Type B pancreatic cell (in vitro differentiated cells): ENCODE measurements at regions not wholly inside any gene's neighbourhood (a gene's known extent, or its start where the extent isn't known, plus 50 kb on each side); places are given as distances from the start of the nearest gene placed in this dataset.

Experiments used
- DNase-seq: peaks from one replicate; pipeline ENCODE4 v3.0.0; 2021; ENCODE audit warnings: mixed read lengths; ENCODE audit not compliant: unreplicated experiment; ENCODE audit errors: extremely low spot score
- H3K27ac Mint-ChIP-seq: 2 replicates; pipeline ENCODE4 v1.8.0; 2021; ENCODE audit warnings: mild to moderate bottlenecking, mixed read lengths
- H3K27me3 Mint-ChIP-seq: 2 replicates; pipeline ENCODE4 v1.8.0; 2021; ENCODE audit warnings: mixed read lengths
- H3K36me3 Mint-ChIP-seq: 2 replicates; pipeline ENCODE4 v1.8.0; 2021; ENCODE audit warnings: mixed read lengths
- H3K4me1 Mint-ChIP-seq: one replicate; pipeline ENCODE4 v1.8.0; 2021; ENCODE audit warnings: mixed read lengths; ENCODE audit not compliant: unreplicated experiment
- H3K4me3 Mint-ChIP-seq: 2 replicates; pipeline ENCODE4 v1.8.0; 2021; ENCODE audit warnings: mild to moderate bottlenecking, mixed read lengths
- H3K9me3 Mint-ChIP-seq: 2 replicates; pipeline ENCODE4 v1.8.0; 2021; ENCODE audit warnings: mixed read lengths
- CTCF ChIP-seq: fragments of 200-600 bp; sonication (generic); conservative IDR thresholded peaks from 2 replicates; pipeline ENCODE4 v1.5.0; 2021; ENCODE audit warnings: antibody characterized with exemption, mild to moderate bottlenecking

- no peak overlapping the region for H3K27ac Mint-ChIP-seq
- TF ChIP-seq CTCF = no peak
- no peaks in the 10 kb centered on the region for H3K9me3 Mint-ChIP-seq
- peaks cover 3% of the 10 kb centered on the region for H3K4me1 Mint-ChIP-seq
- no peak for DNase-seq
- no peaks in the 10 kb centered on the region for H3K36me3 Mint-ChIP-seq
- H3K4me3 Mint-ChIP-seq = no peak overlapping the region
- no peaks in the 10 kb centered on the region for H3K27me3 Mint-ChIP-seq
These were observed 217.3 kb downstream of the MID1IP1 start for GRCh38 chrX:39018541-39018940.

GRCh38 chrX:39019056-39019455 lies 217.8 kb downstream of the MID1IP1 start:
- Mint-ChIP-seq H3K9me3 (no peaks in the 10 kb centered on the region), H3K4me1 (peaks cover 3% of the 10 kb centered on the region), H3K36me3 (no peaks in the 10 kb centered on the region), H3K4me3 (no peak overlapping the region), H3K27me3 (no peaks in the 10 kb centered on the region), H3K27ac (no peak overlapping the region)
- no peak for TF ChIP-seq CTCF
- no peak for DNase-seq

- DNase-seq = no peak
- H3K27ac Mint-ChIP-seq = no peak overlapping the region
- H3K4me1 Mint-ChIP-seq = peaks cover 3% of the 10 kb centered on the region
- H3K27me3 Mint-ChIP-seq = no peaks in the 10 kb centered on the region
- no peak overlapping the region for H3K4me3 Mint-ChIP-seq
- H3K9me3 Mint-ChIP-seq = no peaks in the 10 kb centered on the region
- H3K36me3 Mint-ChIP-seq = no peaks in the 10 kb centered on the region
- no peak for TF ChIP-seq CTCF
These were observed 218.9 kb downstream of the MID1IP1 start for GRCh38 chrX:39020051-39020669.

GRCh38 chrX:39022106-39022505 lies 220.8 kb downstream of the MID1IP1 start:
- H3K9me3 Mint-ChIP-seq = no peaks in the 10 kb centered on the region
- DNase-seq = no peak
- H3K36me3 Mint-ChIP-seq = no peaks in the 10 kb centered on the region
- no peaks in the 10 kb centered on the region for H3K27me3 Mint-ChIP-seq
- no peak for TF ChIP-seq CTCF
- H3K4me1 Mint-ChIP-seq = peaks cover 3% of the 10 kb centered on the region
- H3K27ac Mint-ChIP-seq = no peak overlapping the region
- no peak overlapping the region for H3K4me3 Mint-ChIP-seq

- Mint-ChIP-seq H3K27me3 (no peaks in the 10 kb centered on the region), H3K4me3 (no peak overlapping the region), H3K4me1 (no peaks in the 10 kb centered on the region), H3K36me3 (no peaks in the 10 kb centered on the region), H3K27ac (no peak overlapping the region), H3K9me3 (no peaks in the 10 kb centered on the region)
- no peak for TF ChIP-seq CTCF
- no peak for DNase-seq
These were observed 228.0 kb downstream of the MID1IP1 start for GRCh38 chrX:39029221-39029620.

GRCh38 chrX:39030636-39031035 lies 229.4 kb downstream of the MID1IP1 start:
- H3K9me3 Mint-ChIP-seq = no peaks in the 10 kb centered on the region
- no peak overlapping the region for H3K4me3 Mint-ChIP-seq
- no peaks in the 10 kb centered on the region for H3K36me3 Mint-ChIP-seq
- no peak for TF ChIP-seq CTCF
- H3K27ac Mint-ChIP-seq = no peak overlapping the region
- no peak for DNase-seq
- H3K4me1 Mint-ChIP-seq = no peaks in the 10 kb centered on the region
- H3K27me3 Mint-ChIP-seq = no peaks in the 10 kb centered on the region
